ENCODE measurements at regions not wholly inside any gene's neighbourhood (a gene's known extent, or its start where the extent isn't known, plus 50 kb on each side); places are given as distances from the start of the nearest gene placed in this dataset.
"Not testable (repeated sequence)": the region's sequence is repeated elsewhere in the genome, so short reads cannot be mapped to it uniquely, and the experiment has no call there.

DNA sequence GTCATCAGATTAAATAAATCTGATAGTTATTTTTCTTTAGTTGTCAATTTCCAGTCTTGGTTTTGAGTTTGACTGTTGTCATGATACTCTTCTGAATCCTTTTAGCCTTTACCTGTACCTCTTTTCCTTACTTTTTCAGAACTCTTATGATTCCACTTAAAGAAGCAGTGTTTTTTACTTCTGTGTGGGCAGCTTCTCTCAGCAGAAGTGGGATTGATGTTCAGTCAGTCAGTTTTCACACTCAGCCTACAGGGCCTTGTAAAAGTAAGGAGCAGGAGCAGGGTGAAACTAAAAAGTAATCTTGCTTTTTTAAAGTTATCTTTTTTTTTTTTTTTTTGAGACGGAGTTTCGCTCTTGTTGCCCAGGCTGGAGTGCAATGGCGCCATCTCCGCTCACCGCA lies 75.1 kb downstream of the HAUS1 start:
- H3K4me1 Mint-ChIP-seq (ENCODE audit: insufficient read depth, unreplicated experiment), result peaks cover 13% of the 10 kb centered on the region
- intact Hi-C loops (cut with micrococcal nuclease), result no loop called here
- BruUV-seq (replicated peaks), result no TSS peak
- H3K27me3 Mint-ChIP-seq (ENCODE audit: insufficient read depth, unreplicated experiment), result no peaks in the 10 kb centered on the region
- no peak for DNase-seq (ENCODE audit: unreplicated experiment)
- H3K4me3 Mint-ChIP-seq (ENCODE audit: unreplicated experiment), result no peak overlapping the region
- H3K36me3 Mint-ChIP-seq (ENCODE audit: insufficient read depth, unreplicated experiment), result peaks cover 10% of the 10 kb centered on the region
- H3K9me3 Mint-ChIP-seq (ENCODE audit: unreplicated experiment), result no peaks in the 10 kb centered on the region
- TF ChIP-seq, protein P1, sequence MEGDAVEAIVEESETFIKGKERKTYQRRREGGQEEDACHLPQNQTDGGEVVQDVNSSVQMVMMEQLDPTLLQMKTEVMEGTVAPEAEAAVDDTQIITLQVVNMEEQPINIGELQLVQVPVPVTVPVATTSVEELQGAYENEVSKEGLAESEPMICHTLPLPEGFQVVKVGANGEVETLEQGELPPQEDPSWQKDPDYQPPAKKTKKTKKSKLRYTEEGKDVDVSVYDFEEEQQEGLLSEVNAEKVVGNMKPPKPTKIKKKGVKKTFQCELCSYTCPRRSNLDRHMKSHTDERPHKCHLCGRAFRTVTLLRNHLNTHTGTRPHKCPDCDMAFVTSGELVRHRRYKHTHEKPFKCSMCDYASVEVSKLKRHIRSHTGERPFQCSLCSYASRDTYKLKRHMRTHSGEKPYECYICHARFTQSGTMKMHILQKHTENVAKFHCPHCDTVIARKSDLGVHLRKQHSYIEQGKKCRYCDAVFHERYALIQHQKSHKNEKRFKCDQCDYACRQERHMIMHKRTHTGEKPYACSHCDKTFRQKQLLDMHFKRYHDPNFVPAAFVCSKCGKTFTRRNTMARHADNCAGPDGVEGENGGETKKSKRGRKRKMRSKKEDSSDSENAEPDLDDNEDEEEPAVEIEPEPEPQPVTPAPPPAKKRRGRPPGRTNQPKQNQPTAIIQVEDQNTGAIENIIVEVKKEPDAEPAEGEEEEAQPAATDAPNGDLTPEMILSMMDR (IDR thresholded peaks at IDR 0.05; ENCODE audit: unreplicated experiment), result no peak
- H3K27ac Mint-ChIP-seq (ENCODE audit: low read depth, unreplicated experiment), result no peak overlapping the region
- ChIA-PET CTCF (no interaction called here), POLR2A (no interaction called here)

DNA sequence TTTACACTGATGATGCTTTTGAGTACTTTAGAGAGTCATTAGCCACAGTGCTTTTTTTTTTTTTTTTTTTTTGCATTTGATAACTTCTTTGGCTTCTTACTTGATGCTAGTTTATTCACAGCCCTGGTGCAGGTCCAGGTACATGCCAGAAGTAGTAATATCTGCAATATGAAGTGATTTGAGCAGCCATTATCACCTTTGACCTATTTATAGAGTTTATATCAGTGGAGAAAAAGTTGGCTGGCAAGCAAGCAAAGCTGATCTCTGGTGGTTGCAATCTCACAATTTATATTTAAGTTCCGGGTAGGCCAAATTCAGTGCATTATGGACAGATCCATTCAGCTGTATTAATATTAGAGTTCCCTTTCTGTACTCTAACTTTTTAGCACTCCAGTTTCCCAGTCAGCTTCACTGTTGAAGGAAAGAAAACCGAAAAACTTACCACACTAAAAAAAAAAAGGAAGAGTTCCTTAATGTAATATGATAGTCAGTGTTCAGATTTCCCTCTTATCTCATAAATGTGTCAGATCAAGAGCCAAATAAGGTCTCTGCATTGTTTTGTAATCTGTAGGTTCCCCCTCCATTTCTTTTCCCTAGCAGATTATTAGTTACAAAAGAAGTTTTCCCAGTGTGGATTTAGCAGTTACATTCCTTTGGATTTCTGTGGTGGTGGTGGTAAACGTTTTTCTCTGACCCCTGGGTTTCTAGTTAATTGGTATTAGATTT lies 78.6 kb downstream of the HAUS1 start:
- no peak for DNase-seq (ENCODE audit: unreplicated experiment)
- H3K27ac Mint-ChIP-seq (ENCODE audit: low read depth, unreplicated experiment), result peak overlapping the region; percentile 17

DNA sequence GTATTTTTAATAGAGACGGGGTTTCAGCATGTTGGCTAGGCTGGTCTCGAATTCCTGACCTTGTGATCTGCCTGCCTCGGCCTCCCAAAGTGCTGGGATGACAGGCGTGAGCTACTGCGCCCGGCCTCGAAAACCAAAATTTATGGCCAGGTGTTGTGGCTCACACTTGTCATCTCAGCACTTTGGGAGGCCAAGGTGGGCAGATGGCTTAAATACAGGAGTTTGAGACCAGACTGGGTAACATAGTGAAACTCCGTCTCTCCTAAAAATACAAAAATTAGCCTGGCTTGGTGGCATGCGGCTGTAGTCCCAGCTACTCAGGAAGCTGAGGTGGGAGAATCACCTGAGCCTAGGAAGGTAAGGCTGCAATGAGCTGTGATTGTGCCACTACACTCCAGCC lies 80.1 kb downstream of the HAUS1 start:
- Mint-ChIP-seq H3K4me1 (ENCODE audit: insufficient read depth, unreplicated experiment) (peaks cover 13% of the 10 kb centered on the region), H3K27ac (ENCODE audit: low read depth, unreplicated experiment) (peak overlapping the region; percentile 64)
- intact Hi-C loops (cut with micrococcal nuclease); H3K4me3 Mint-ChIP-seq (ENCODE audit: unreplicated experiment); BruUV-seq (replicated peaks); DNase-seq (ENCODE audit: unreplicated experiment); H3K9me3 Mint-ChIP-seq (ENCODE audit: unreplicated experiment); H3K36me3 Mint-ChIP-seq (ENCODE audit: insufficient read depth, unreplicated experiment); H3K27me3 Mint-ChIP-seq (ENCODE audit: insufficient read depth, unreplicated experiment): not testable (repeated sequence)
- ChIA-PET CTCF (interaction anchor here (1.0 to 4.6 kb wide), 5 partner anchors 9 to 473 kb away, joined by 3 to 33 read pairs (median 4); a partner anchor contains a TSS), POLR2A (interaction anchor here (1.2 kb wide), 1 partner anchor 10 kb away, joined by 3 read pairs; no protein-coding TSS in a partner anchor)

More for the DNA sequence above, 78.6 kb downstream of the HAUS1 start:
- Mint-ChIP-seq H3K27me3 (ENCODE audit: insufficient read depth, unreplicated experiment) (no peaks in the 10 kb centered on the region), H3K9me3 (ENCODE audit: unreplicated experiment) (no peaks in the 10 kb centered on the region), H3K4me3 (ENCODE audit: unreplicated experiment) (no peak overlapping the region), H3K4me1 (ENCODE audit: insufficient read depth, unreplicated experiment) (peaks cover 13% of the 10 kb centered on the region), H3K36me3 (ENCODE audit: insufficient read depth, unreplicated experiment) (no peaks in the 10 kb centered on the region)
- CTCF ChIA-PET, result interaction anchor here (0.5 to 4.6 kb wide), 7 partner anchors 8 to 435 kb away, joined by 3 to 33 read pairs (median 3); a partner anchor contains a TSS
- intact Hi-C loops (cut with micrococcal nuclease), result no loop called here
- POLR2A ChIA-PET, result interaction anchor here (0.8 to 1.3 kb wide), 3 partner anchors 9 to 58 kb away, joined by 3 to 6 read pairs (median 3); a partner anchor contains a TSS
- TF ChIP-seq, protein P1 (IDR thresholded peaks at IDR 0.05; ENCODE audit: unreplicated experiment), result no peak
- no TSS peak for BruUV-seq (replicated peaks)

DNA sequence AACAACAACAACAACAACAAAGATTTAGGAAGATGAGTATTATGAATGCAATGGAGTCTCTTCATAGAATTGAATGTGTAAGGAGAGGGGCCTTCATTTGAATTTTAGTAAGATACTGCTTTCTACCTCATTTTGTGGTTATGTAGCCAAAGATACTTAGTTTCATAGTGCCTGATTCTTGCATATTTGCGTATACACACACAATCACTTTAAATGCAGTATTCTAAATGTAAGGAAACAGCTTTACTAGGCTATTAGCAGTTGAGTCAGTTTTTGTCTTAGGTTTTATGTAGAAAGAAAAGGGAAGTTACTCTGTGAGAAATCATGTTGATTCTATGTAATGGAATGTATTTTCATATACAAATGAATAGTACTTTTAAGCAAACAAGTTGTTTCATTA lies 80.5 kb downstream of the HAUS1 start:
- peak overlapping the region; percentile 64 for H3K27ac Mint-ChIP-seq (ENCODE audit: low read depth, unreplicated experiment)
- BruUV-seq (replicated peaks), result no TSS peak

More for the DNA sequence above, 80.5 kb downstream of the HAUS1 start:
- CTCF ChIA-PET, result interaction anchor here (1.0 to 4.6 kb wide), 5 partner anchors 9 to 473 kb away, joined by 3 to 33 read pairs (median 4); a partner anchor contains a TSS
- Mint-ChIP-seq H3K4me1 (ENCODE audit: insufficient read depth, unreplicated experiment) (peaks cover 13% of the 10 kb centered on the region), H3K36me3 (ENCODE audit: insufficient read depth, unreplicated experiment) (no peaks in the 10 kb centered on the region), H3K9me3 (ENCODE audit: unreplicated experiment) (no peaks in the 10 kb centered on the region), H3K4me3 (ENCODE audit: unreplicated experiment) (no peak overlapping the region), H3K27me3 (ENCODE audit: insufficient read depth, unreplicated experiment) (no peaks in the 10 kb centered on the region)
- TF ChIP-seq, protein P1 (IDR thresholded peaks at IDR 0.05; ENCODE audit: unreplicated experiment), result no peak
- intact Hi-C loops (cut with micrococcal nuclease), result no loop called here
- POLR2A ChIA-PET, result interaction anchor here (1.2 kb wide), 1 partner anchor 10 kb away, joined by 3 read pairs; no protein-coding TSS in a partner anchor
- DNase-seq (ENCODE audit: unreplicated experiment), result no peak
